NCI-H460 (cell line): ENCODE measurements at regions not wholly inside any gene's neighbourhood (a gene's known extent, or its start where the extent isn't known, plus 50 kb on each side); places are given as distances from the start of the nearest gene placed in this dataset.
"Not testable (repeated sequence)": the region's sequence is repeated elsewhere in the genome, so short reads cannot be mapped to it uniquely, and the experiment has no call there.

Experiments
- DNase-seq: peaks from one replicate; pipeline ENCODE4 v3.0.0-alpha.2; 2016; ENCODE audit warnings: low read depth; ENCODE audit errors: extremely low read depth

DNA sequence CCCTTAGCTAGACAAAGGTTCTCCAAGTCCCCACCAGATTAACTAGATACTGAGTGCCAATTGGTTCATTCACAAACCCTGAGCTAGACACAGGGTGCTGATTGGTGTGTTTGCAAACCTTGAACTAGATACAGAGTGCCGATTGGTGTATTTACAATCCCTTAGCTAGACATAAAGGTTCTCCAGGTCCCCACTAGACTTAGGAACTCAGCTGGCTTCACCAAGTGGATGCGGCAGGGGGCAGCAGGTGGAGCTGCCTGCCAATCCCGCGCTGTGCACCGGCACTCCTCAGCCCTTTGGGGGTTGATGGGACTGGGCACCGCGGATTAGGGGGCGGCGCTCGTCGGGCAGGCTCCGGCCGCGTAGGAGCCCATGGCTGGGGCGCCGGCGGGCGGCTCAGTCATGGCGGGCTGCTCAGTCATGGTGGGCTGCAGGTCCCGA, 157.6 kb downstream of the KLRB1 start:
- not testable (repeated sequence) for DNase-seq

DNA sequence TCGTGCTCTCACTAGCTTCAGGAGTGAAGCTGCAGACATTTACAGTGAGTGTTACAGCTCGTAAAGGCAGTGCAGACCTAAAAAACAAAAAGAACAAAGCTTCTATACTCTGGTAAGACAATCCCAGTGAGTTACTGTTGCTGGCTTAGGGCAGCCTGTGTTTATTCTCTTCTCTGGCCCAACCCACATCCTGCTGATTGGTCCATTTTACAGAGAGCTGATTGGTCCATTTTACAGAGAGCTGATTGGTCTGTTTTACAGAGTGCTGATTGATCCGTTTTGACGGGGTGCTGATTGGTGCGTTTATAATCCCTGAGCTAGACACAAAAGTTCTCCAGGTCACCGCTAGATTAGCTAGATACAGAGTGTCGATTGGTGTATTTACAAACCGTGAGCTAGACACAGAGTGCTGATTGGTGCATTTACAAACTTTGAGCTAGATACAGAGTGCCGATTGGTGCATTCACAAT, 158.0 kb downstream of the KLRB1 start:
- not testable (repeated sequence) for DNase-seq

DNA sequence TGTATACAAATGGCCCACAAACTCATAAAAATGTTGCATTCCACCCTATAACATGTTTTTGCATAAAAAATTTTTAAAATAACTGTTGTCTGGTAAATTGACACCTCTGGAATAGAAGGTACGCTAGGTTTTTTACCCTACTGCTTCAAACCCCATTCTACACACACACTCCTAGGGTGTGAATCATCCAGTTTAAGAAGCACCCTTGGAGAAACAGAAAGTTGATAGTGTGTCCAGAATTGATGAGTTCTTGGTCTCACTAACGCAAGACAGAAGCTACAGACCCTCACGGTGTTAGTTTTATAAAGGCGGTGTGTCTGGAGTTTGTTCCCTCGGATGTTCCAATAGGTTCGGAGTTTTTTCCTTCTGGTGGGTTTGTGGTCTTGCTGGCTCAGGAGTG, 158.5 kb downstream of the KLRB1 start:
- no peak for DNase-seq

DNA sequence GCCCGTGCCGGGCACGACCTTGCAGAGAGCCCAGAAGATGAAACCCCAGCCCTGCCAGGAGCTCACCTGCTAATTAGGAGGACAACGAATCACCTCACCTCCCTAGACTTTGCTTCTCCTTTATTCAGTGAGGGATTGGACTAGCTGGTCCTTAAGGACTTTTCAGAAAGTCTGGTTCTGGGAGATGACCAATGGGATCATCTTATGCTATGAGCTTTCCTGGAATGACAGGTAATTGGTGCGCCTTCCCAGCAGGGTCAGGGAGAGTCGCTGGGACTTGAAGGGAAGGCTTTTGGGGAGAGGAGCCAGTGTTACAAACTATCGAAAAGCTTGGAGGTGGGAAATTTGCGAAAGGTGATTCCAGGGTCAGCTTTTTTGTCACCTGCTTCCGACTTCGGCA, 159.1 kb downstream of the KLRB1 start:
- DNase-seq = not testable (repeated sequence)

GRCh38 chr12:9447791-9448614, 159.7 kb downstream of the KLRB1 start:
- peak; percentile 61 for DNase-seq

GRCh38 chr12:9446883-9447761, 160.6 kb downstream of the KLRB1 start:
- not testable (repeated sequence) for DNase-seq

- not testable (repeated sequence) for DNase-seq
These were observed 167.3 kb downstream of the KLRB1 start for GRCh38 chr12:9440428-9440827.

- not testable (repeated sequence) for DNase-seq
These were observed 172.0 kb downstream of the KLRB1 start for GRCh38 chr12:9435682-9436081.

DNA sequence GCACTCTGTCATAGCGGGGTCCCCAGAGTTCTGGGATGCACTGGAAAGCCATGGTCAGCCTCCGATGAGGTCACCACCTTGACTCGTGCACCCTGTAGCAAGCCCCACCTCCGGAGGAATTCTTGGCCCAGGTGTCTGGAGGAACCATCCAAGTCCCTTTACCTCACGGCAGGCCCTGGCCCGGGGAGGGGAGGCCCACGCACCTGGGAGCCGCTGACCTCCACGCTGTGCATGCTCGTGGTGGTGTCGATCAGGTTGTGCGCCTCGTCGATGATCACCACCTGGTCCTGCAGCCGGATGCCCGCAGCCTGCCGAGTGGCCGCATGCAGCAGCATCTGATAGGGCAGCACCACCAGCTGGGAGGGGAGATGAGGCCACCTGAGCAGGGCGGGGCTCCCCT, 177.3 kb downstream of the KLRB1 start:
- not testable (repeated sequence) for DNase-seq

DNA sequence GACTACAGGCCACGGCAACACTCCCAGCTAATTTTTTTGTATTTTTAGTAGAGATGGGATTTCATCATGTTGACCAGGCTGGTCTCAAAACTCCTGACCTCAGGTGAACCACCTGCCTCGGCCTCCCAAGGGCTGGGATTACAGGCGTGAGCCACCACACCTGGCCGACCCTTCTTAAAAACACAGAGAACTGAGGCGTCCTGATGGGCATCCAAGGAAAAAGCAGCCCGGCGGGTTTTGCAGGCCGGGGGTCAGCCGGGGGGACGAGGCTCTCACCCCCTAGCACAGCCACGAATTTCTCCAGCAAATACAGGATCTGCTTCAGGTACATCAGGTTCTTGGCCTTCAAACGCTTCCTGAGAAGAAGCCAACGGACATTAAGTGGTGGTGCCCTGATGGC, 178.9 kb downstream of the KLRB1 start:
- DNase-seq = not testable (repeated sequence)

- not testable (repeated sequence) for DNase-seq
These were observed 182.3 kb downstream of the KLRB1 start for GRCh38 chr12:9425429-9425828.

- DNase-seq = not testable (repeated sequence)
These were observed 183.5 kb downstream of the KLRB1 start for GRCh38 chr12:9424175-9424740.

GRCh38 chr12:9422689-9423088, 185.0 kb downstream of the KLRB1 start:
- not testable (repeated sequence) for DNase-seq

- not testable (repeated sequence) for DNase-seq
These were observed 186.1 kb downstream of the KLRB1 start for GRCh38 chr12:9421520-9422086.

DNA sequence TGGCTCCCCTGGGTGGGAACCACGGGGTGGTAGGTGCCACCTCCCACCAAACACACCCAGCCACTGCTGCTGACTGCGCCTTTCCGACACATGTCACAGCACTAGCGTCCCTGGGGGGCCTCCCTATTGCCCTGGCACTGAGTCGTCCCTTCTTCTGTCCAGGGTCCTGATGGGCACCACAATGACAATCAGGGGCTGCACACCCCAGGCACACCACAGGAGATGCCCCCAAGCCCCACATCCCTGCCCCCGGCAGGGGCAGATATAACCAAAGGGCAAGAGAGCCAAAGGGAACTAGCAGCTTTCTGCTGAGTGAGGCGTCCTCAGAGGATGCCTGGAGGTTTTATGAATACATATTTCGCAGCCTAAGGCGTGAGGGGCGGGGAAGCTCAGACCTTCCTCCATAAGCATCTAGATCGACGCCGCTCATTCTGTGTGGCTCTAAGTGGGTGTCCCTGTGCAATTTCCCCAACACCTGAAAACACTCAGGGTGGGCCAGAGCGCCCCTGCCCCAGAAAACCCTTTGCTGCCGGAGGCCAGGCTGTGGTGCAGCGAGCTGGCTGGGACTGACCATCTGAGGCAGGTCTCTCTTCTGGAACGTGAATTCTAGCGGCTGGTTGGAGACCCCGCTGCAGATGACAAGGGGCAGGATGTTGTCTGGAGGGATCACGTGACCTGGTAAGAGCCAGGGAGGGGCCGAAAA, 186.7 kb downstream of the KLRB1 start:
- DNase-seq = not testable (repeated sequence)

DNA sequence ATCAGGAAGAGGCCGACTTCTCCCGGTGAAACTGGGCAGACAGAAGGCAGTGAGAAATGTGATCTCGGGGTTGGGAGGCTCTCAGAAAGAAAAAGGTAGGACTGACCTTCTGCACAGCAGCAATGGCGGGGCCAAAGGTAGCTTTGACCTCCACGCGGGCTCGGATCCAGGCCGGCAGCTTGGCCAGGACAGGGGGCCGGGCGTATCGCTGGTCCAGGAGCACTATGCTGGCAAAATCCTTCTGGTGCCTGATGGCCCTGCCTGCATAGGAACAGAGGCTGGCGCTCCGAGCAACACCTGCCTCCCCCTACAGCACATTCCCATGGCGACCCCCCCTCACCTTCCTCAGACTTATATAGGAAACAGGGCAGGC, 189.1 kb downstream of the KLRB1 start:
- DNase-seq = not testable (repeated sequence)

DNA sequence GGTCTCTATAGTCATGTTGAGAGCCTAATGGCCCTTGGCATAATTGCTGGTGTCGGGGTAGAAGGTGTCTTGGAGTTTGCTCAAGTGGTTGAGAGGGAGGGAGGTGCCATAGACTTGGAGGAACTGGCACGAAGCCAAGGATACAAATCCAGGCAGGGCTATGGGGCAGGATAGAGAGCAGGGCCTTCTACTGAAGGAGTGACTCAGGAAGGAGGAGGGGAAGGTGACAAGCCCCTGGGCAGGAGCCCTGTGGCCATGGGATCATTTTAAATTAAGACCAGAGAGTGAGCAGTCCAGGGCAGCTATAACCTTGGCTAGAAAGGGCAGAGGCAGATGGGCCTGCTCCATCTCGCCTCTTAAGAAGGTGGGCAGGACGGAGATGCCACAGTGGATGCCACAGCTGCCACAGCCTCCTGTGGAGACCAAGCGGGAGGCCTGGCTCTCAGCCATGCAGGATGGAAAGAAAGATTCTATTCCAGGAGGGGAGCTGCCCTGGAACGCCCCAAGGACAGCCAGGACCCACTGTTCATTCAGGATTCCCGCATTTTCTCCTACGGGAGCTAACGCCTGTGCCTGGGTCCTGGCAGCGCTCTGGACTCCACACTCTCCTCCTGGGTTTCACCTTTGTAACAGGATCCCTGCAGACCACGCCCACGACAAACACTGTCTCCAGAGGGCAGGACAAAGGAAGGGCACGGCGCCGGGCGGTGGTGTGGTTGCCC, 189.6 kb downstream of the KLRB1 start:
- DNase-seq = not testable (repeated sequence)

DNA sequence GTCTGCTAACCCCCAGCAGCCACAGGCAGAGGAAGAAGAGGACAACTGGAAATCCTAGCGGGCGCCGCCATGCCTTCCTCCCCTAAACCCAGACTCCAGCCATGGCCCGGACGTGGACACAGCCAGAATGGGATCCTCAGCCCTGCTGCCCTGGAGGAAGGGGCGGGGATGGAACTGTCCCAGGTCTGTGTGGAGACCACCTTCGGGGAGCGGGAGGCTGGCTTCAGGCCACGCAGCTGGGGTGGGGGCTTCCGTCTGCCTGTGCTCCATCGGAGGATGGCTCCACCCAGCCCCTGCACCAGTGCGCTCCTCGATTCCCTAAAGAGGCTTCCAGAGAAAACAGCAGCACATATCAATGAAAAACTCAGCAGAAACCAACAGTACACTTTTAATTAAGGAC, 190.4 kb downstream of the KLRB1 start:
- DNase-seq = not testable (repeated sequence)

- not testable (repeated sequence) for DNase-seq
These were observed 191.4 kb downstream of the KLRB1 start for GRCh38 chr12:9416346-9416745.
